Breast epithelium (tissue), 4 donors: ENCODE measurements at regions not wholly inside any gene's neighbourhood (a gene's known extent, or its start where the extent isn't known, plus 50 kb on each side); places are given as distances from the start of the nearest gene placed in this dataset.

ENCODE experiments used
- DNase-seq, 2 donors: peaks; one replicate each; pipeline ENCODE4 v3.0.0-alpha.2; 2019; ENCODE audit warnings: low spot score in 2 of 2
- H3K27ac ChIP-seq, 2 donors: fragments of 200-600 bp; sonication (generic) in 1 of 2; one replicate each; pipeline ENCODE4 v1.5.1; 2016 to 2019; ENCODE audit warnings: mild to moderate bottlenecking in 1 of 2
- H3K27me3 ChIP-seq, 2 donors: fragments of 200-600 bp; sonication (generic) in 1 of 2; one replicate each; pipeline versions ENCODE4 v1.5.1 to v1.6.0; 2017 to 2019; ENCODE audit warnings: control low read depth in 1 of 2, mild to moderate bottlenecking in 1 of 2
- H3K36me3 ChIP-seq: fragments of 200-600 bp; one replicate; pipeline ENCODE4 v1.5.1; 2019
- H3K4me1 ChIP-seq, 2 donors: fragments of 200-600 bp; sonication (generic); one replicate each; pipeline ENCODE4 v1.5.1; 2016 to 2019; ENCODE audit warnings: control low read depth in 1 of 2
- H3K4me3 ChIP-seq, 3 donors: fragments of 200-600 bp; sonication (generic); 1 replicate in 2 of 3; 2 replicates in 1 of 3; pipeline ENCODE4 v1.5.1; 2016 to 2019; ENCODE audit warnings: mild to moderate bottlenecking in 3 of 3, moderate library complexity in 2 of 3
- H3K9me3 ChIP-seq, 2 donors: fragments of 200-600 bp; sonication (generic) in 1 of 2; one replicate each; pipeline ENCODE4 v1.5.1; 2016 to 2019; ENCODE audit warnings: control low read depth in 1 of 2
- CTCF ChIP-seq, 3 donors: fragments of 450-650 bp; IDR thresholded peaks; one replicate each; pipeline ENCODE4 v1.5.1; 2016 to 2017; ENCODE audit warnings: antibody characterized with exemption in 3 of 3, mild to moderate bottlenecking in 3 of 3, moderate library complexity in 3 of 3
- POLR2A ChIP-seq: fragments of 450-650 bp; IDR thresholded peaks from one replicate; pipeline ENCODE4 v1.6.1; 2016; ENCODE audit warnings: antibody characterized with exemption, mild to moderate bottlenecking, moderate library complexity
- POLR2AphosphoS5 ChIP-seq, 3 donors: sonication (generic); formaldehyde crosslinking; IDR thresholded peaks; one replicate each; pipeline ENCODE4 v1.6.1; 2017; ENCODE audit warnings: antibody characterized with exemption in 3 of 3
- intact Hi-C: fragments of 100-400 bp; cut with DNase I; formaldehyde crosslinking; loops from one replicate; pipeline ENCODE4 v1.15.1; 2023; ENCODE audit warnings: low total_unique reads

GRCh38 chr21:28078126-28078525 is 914.6 kb downstream of the LTN1 start:
- H3K36me3 ChIP-seq: no peaks in the 10 kb centered on the region
- H3K4me1 ChIP-seq: no peaks in the 10 kb centered on the region
- no peaks in the 10 kb centered on the region for H3K27me3 ChIP-seq
- H3K27ac ChIP-seq: no peak overlapping the region
- H3K9me3 ChIP-seq: no peaks in the 10 kb centered on the region
- DNase-seq: no peak
- TF ChIP-seq POLR2AphosphoS5 (IDR thresholded peaks at IDR 0.05) (no peak), CTCF (IDR thresholded peaks at IDR 0.05) (no peak), POLR2A (no peak)
- H3K4me3 ChIP-seq: no peak overlapping the region
- intact Hi-C loops: no loop called here

GRCh38 chr21:28074676-28075075 is 918.0 kb downstream of the LTN1 start:
- intact Hi-C loops: no loop called here
- Histone ChIP-seq H3K36me3 (no peaks in the 10 kb centered on the region), H3K9me3 (no peaks in the 10 kb centered on the region), H3K4me1 (no peaks in the 10 kb centered on the region), H3K27me3 (no peaks in the 10 kb centered on the region), H3K27ac (no peak overlapping the region), H3K4me3 (no peak overlapping the region)
- DNase-seq: no peak
- no peak for TF ChIP-seq POLR2AphosphoS5 (IDR thresholded peaks at IDR 0.05)
- TF ChIP-seq CTCF (IDR thresholded peaks at IDR 0.05): no peak
- TF ChIP-seq POLR2A: no peak

GRCh38 chr21:28072601-28073000 is 920.1 kb downstream of the LTN1 start:
- Histone ChIP-seq H3K27me3 (no peaks in the 10 kb centered on the region), H3K4me1 (no peaks in the 10 kb centered on the region), H3K27ac (no peak overlapping the region), H3K9me3 (no peaks in the 10 kb centered on the region), H3K4me3 (no peak overlapping the region), H3K36me3 (no peaks in the 10 kb centered on the region)
- DNase-seq: no peak
- TF ChIP-seq POLR2AphosphoS5 (IDR thresholded peaks at IDR 0.05): no peak
- no peak for TF ChIP-seq POLR2A
- no peak for TF ChIP-seq CTCF (IDR thresholded peaks at IDR 0.05)
- intact Hi-C loops: no loop called here

GRCh38 chr21:28069450-28069923 is 923.2 kb downstream of the LTN1 start:
- Histone ChIP-seq H3K36me3 (no peaks in the 10 kb centered on the region), H3K9me3 (no peaks in the 10 kb centered on the region), H3K4me1 (no peaks in the 10 kb centered on the region), H3K27me3 (no peaks in the 10 kb centered on the region), H3K4me3 (no peak overlapping the region), H3K27ac (no peak overlapping the region)
- TF ChIP-seq CTCF (IDR thresholded peaks at IDR 0.05): no peak
- TF ChIP-seq POLR2AphosphoS5 (IDR thresholded peaks at IDR 0.05): no peak
- TF ChIP-seq POLR2A: no peak
- DNase-seq: no peak
- intact Hi-C loops: no loop called here

GRCh38 chr21:28068455-28069358 is 924.0 kb downstream of the LTN1 start:
- intact Hi-C loops: no loop called here
- H3K27ac ChIP-seq: peak overlapping the region; percentile 4 to 14
- no peaks in the 10 kb centered on the region for H3K9me3 ChIP-seq
- TF ChIP-seq POLR2A: no peak
- no peak for TF ChIP-seq POLR2AphosphoS5 (IDR thresholded peaks at IDR 0.05)
- no peak for TF ChIP-seq CTCF (IDR thresholded peaks at IDR 0.05)
- no peaks in the 10 kb centered on the region for H3K4me1 ChIP-seq
- H3K36me3 ChIP-seq: no peaks in the 10 kb centered on the region
- no peak for DNase-seq
- H3K4me3 ChIP-seq: no peak overlapping the region
- no peaks in the 10 kb centered on the region for H3K27me3 ChIP-seq
